ENCODE measurements at regions not wholly inside any gene's neighbourhood (a gene's known extent, or its start where the extent isn't known, plus 50 kb on each side); places are given as distances from the start of the nearest gene placed in this dataset.

DNA sequence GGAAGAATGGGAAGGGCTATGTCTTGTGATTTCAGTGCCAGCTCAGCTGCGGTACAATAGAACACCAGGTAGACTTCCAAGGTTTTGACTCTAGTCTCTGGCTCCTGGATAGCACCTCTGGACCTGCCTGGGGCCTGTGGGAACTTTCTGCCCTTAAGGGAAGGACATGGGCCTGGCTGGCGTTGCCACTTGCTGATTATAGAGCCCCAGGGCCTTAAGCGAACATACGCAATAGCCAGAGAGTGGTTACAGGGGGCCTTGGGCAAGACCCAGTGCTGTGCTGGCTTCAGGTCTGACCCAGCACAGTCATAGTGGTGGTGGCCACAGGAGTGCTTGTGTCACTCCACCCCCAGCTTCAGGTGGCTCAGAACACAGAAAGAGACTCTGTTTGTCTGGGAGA, 131.1 kb upstream of the COL21A1 start:
- no peak for DNase-seq (ENCODE audit: low read depth in 4 of 4, low spot score in 1 of 4)

DNA sequence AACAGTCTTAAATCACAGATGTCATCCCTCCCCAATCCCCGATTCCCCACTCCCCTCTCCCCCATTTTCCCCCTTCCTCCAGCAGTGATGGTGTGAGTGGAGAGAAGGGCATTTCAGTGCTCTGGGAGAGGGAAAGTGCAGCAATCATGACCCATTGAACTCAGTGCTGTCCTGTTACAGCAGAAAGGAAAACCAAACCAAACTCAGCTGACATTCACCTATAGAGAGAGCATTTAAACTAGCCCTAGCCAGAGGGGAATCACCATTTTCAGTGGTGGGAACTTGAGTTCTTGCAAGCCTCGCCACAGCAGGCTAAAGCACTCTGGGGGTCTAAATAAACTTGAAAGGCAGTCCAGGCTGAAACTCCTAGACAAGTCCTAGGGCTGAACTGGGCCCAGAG, 129.9 kb upstream of the COL21A1 start:
- no peak for DNase-seq (ENCODE audit: low read depth in 4 of 4, low spot score in 1 of 4)

- no peak for DNase-seq (ENCODE audit: low read depth in 4 of 4, low spot score in 1 of 4)
Observed at GRCh38 chr6:56375806-56376205, 128.4 kb upstream of the COL21A1 start.

DNA sequence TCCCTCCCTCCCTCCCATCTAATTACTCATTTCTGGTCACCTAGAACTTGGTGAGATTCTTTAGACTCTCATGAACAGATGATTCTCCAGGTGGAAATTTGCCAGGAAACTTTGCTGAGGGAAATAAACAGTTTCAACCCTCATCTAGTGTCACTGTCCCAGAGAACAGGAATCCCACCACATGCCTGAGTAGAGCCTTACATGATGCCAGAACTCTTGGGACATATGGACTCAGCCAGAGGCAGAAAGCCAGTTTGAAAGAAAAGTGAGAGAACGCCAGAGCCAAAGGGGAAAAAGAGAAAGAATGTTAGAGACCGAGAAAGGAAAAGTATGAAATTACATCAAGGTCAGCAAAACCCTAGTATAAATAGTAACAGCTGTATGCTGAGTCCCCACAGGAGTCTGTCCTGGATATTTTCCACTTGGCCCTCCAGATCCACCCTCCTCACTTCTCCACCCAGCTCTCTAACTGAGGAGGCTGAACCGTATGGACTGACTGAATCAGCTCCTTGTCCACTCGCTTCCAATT, 127.5 kb upstream of the COL21A1 start:
- no peak for DNase-seq (ENCODE audit: low read depth in 4 of 4, low spot score in 1 of 4)

GRCh38 chr6:56372406-56372995, 125.1 kb upstream of the COL21A1 start:
- no peak for DNase-seq (ENCODE audit: low read depth in 4 of 4, low spot score in 1 of 4)

DNA sequence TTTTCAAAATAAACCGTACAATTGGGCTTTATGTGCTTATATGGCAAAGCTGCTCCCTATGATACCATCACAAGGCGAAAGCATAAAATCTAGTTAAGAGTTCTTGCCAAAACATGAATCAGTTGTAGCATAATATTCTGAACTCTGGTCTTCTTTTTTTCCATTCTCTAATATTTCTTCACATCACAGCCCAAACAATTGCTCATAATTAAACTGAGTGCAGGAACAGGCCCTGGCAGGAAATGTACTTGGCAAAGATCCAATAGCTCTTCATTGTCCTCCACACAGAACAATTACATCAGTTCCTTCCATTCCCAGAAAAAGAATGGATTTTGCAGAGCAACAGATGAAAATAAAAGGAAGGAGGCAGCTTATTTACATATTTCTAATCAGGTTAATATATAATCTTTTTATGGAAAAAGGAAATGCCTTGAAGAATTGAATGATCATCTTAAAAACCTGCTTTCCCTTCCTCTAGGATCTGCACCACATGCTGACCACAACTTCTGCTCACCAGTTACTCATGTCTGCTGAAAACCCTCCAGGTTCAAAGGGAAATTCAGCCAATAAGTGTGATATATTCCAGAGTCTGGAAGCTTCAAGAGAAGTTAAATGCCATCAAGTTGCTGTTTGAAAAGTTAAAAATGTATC, 123.3 kb upstream of the COL21A1 start:
- no peak for DNase-seq (ENCODE audit: low read depth in 4 of 4, low spot score in 1 of 4)

DNA sequence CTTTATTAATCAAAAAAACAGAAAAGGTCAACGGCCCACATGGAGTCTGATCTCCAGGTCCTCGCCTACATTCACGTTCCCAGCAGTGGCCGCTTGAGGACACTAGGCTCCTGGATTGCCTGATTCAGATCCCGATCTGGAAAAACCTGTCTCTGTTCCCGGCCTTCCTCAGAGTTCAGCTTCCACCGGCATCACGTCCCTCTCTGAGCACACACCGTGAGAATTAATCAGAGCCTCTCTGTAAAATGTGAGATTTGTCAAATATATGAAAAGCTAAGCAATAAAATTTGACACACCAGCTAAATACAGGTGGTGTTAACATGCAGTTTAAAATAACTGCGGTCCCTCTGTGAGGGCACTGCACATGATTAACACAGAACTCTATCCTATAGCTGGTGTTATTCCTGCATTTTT, 122.8 kb upstream of the COL21A1 start:
- DNase-seq (ENCODE audit: low read depth in 4 of 4, low spot score in 1 of 4) = no peak

GRCh38 chr6:56368491-56368890, 121.1 kb upstream of the COL21A1 start:
- DNase-seq (ENCODE audit: low read depth in 4 of 4, low spot score in 1 of 4) = no peak

GRCh38 chr6:56366141-56366852, 118.9 kb upstream of the COL21A1 start:
- no peak for DNase-seq (ENCODE audit: low read depth in 4 of 4, low spot score in 1 of 4)

GRCh38 chr6:56364827-56365339, 117.5 kb upstream of the COL21A1 start:
- no peak for DNase-seq (ENCODE audit: low read depth in 4 of 4, low spot score in 1 of 4)

DNA sequence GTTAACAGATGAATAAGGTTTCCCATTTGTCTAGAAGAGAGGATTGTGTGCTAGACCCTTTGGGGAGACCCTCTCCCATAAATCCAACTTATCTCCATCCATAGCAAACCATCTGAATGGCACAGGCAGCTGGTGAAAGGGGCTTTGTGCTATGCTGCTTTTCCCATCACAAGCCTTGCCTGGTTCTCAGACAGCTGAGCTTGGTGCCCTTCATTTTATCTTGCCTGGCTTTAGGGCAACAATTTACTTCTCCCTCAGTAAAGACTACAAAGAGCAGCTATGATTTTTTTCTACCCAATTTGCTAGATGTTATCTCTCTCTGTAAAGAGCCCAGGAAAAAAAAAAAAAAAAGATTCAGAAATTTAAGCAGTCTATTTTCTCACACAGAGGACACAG, 117.0 kb upstream of the COL21A1 start:
- no peak for DNase-seq (ENCODE audit: low read depth in 4 of 4, low spot score in 1 of 4)

DNA sequence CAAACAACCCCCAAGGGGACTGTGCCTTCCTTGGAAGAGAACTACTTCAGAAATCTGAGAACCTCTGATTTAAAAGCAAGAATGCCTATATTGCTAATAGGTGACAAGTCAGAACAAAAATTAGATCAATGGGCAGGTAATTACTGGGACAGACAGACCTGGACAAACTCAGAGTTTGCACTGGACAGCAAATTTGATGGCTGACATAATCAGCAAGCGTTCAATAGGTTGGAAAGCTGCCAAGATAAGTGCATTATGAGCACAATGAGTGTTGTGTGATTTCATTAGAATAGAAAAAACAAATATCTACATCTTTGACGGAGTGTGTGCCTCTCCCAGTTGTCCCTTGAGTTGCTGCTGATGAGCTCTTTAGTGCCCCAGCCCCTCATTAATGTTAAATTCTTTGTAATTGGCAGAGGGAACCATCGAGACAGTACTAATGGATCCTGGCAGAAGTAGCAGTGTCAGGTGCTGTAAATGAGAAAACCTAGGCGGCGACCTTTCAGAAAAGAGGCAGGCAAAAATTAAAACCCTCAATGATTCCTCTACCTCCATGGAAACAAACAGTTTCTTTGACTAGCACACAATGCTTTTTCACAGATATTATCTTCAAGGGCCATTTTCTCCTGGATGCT, 116.5 kb upstream of the COL21A1 start:
- DNase-seq (ENCODE audit: low read depth in 4 of 4, low spot score in 1 of 4) = no peak

GRCh38 chr6:56361812-56362211, 114.4 kb upstream of the COL21A1 start:
- DNase-seq (ENCODE audit: low read depth in 4 of 4, low spot score in 1 of 4) = no peak

DNA sequence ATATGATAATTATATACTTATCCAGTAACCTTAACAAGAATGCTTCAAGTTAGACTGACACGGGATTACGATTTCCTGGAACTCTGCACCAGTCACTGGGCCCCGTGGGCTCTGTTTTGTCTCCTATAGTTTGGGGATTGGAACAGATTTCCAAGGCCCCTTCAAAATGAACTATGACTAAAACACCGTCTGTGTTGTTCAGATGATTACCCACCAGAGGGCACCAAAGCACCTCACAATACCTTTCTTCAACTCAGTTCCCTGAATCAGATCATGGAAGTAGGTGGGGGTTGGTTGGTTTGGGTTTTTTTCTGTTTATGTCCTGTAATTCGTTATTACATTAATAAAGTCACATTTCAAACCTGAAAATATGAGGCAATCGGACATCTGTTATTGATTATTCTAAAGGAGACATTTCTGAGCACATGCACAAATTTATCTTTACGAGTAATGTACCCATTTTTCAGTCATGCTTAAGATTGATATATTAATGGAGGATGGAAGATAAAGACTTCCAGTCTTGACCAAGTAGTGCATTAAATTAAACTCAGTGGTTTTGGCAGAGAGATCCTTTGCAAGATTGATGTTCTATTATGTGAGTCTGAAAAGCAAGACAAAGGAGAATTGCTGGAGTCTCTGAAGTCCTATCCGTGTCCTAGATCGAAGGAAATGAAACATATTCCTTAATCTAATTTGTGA, 112.0 kb upstream of the COL21A1 start:
- peak; percentile 5 to 38 (median 30) for DNase-seq (ENCODE audit: low read depth in 4 of 4, low spot score in 1 of 4)

DNA sequence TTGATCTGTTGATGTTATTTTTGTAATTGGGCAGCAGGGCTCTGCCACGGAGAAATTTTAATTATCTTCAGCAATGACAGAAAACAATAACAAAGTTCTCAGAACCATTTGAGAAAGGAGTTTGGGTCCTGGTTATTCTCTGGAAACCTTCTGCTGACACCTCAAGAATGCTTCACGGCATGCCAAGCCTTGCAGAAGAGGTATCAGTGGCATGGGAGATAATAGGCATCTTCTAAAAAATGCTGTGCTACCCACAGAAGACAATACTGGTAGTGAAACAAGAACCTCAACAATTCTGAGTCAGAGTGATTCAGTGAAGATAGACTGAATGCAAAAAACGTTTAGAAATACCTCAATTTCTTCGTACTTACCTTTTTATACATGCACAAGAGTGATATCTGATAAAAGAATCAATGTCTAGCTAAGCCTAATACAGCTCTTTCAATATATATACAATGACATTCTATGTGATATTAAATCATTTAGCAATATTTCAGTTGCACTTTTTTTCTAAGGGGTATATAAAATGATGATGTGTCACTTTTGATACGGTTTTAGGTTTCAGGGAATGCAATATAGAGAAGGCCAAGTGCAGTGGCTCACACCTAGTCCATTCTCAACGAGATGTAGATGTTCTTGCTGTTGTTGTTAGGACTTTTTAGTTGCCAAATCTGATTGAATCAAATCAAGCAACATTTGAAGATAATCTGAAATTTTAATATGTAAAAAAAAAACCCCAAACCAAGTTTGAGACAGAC, 110.4 kb upstream of the COL21A1 start:
- no peak for DNase-seq (ENCODE audit: low read depth in 4 of 4, low spot score in 1 of 4)

DNA sequence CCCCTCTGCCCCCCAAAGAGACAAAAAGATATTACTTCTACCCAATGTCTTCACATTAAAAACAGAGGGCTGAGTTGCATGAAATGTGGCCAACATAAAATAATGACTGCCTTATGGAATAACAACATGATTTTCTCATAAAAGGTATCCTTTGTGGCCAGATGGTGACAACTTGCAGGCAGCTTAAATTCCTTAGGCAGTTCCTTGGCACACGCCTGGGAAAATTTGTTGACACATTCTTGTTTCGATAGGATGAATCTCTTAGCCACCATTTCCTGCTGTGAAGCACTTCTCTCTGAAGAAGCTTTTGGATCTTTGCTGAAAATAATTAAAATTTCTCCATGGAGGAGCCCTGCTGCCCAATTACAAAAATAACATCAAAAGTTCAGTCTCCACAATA, 109.0 kb upstream of the COL21A1 start:
- DNase-seq (ENCODE audit: low read depth in 4 of 4, low spot score in 1 of 4) = no peak

- DNase-seq (ENCODE audit: low read depth in 4 of 4, low spot score in 1 of 4) = no peak
Observed at GRCh38 chr6:56353860-56354259, 106.5 kb upstream of the COL21A1 start.

GRCh38 chr6:56350628-56351260, 103.4 kb upstream of the COL21A1 start:
- DNase-seq (ENCODE audit: low read depth in 4 of 4, low spot score in 1 of 4) = no peak

DNA sequence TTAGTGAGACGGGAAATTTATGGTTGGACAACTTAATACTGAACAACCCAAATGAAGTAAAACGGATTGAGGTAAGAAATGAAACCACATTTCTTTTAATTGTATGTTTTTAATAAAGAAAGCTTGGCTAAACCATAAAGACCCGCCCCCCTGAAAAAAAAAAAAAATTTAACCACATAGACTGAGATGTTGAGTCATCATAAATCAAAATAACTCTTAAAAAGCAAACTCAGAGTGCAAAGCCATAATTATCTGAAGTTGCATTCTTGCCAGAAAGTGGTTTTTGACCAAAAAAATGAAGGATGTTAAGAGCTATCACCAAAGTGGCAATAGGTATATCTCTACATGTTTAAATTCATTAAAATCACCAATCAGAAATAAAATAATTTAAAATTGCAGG, 101.8 kb upstream of the COL21A1 start:
- DNase-seq (ENCODE audit: low read depth in 4 of 4, low spot score in 1 of 4) = no peak

DNA sequence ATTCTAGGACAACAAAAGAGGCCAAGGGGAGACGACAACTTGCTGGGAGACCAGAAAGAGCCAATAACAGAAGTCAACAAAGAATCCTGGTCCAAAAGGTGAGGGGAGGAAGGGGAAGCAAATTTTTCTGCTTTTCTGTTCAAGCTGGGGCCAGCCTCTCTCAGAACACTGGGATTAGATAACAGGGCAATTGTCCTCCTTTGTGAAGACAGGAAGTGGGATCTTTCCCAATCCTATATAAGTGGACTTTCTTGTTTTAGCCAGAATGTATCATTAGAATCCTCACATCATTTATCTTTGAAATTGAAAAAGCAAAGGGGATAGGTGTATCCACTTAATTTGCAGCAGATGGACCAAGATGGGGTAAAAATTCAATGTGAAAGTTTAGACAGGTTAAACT, 101.2 kb upstream of the COL21A1 start:
- no peak for DNase-seq (ENCODE audit: low read depth in 4 of 4, low spot score in 1 of 4)

Measured in stimulated activated CD4-positive, alpha-beta T cell treated with anti-CD3 and anti-CD28 coated beads, Interleukin-1b, Interleukin-23, amount 100 ng/mL, for 24 hours (primary cell).